ENCODE measurements at regions not wholly inside any gene's neighbourhood (a gene's known extent, or its start where the extent isn't known, plus 50 kb on each side); places are given as distances from the start of the nearest gene placed in this dataset.

GRCh38 chr4:119744580-119744979, 116.0 kb upstream of the PDE5A start:
- no peak for DNase-seq

GRCh38 chr4:119743644-119744043, 115.0 kb upstream of the PDE5A start:
- no peak for DNase-seq

- no peak for DNase-seq
Measured at GRCh38 chr4:119739796-119740195, 111.2 kb upstream of the PDE5A start.

- DNase-seq, result no peak
Measured at GRCh38 chr4:119738901-119739300, 110.3 kb upstream of the PDE5A start.

- DNase-seq, result no peak
Measured at GRCh38 chr4:119736559-119736958, 108.0 kb upstream of the PDE5A start.

- DNase-seq, result no peak
Measured at GRCh38 chr4:119735165-119735651, 106.6 kb upstream of the PDE5A start.

GRCh38 chr4:119733431-119733830, 104.8 kb upstream of the PDE5A start:
- DNase-seq, result no peak

- DNase-seq, result no peak
Measured at GRCh38 chr4:119731778-119732177, 103.2 kb upstream of the PDE5A start.

GRCh38 chr4:119731146-119731742, 102.6 kb upstream of the PDE5A start:
- DNase-seq, result no peak

GRCh38 chr4:119730671-119730950, 102.0 kb upstream of the PDE5A start:
- no peak for DNase-seq

- DNase-seq, result no peak
Measured at GRCh38 chr4:119729835-119730670, 101.4 kb upstream of the PDE5A start.

GRCh38 chr4:119728692-119729593, 100.3 kb upstream of the PDE5A start:
- no peak for DNase-seq

GRCh38 chr4:119728185-119728584, 99.6 kb upstream of the PDE5A start:
- no peak for DNase-seq

- DNase-seq, result no peak
Measured at GRCh38 chr4:119726505-119726904, 97.9 kb upstream of the PDE5A start.

- no peak for DNase-seq
Measured at GRCh38 chr4:119725688-119726330, 97.2 kb upstream of the PDE5A start.

- no peak for DNase-seq
Measured at GRCh38 chr4:119725011-119725410, 96.4 kb upstream of the PDE5A start.

GRCh38 chr4:119722670-119723069, 94.1 kb upstream of the PDE5A start:
- no peak for DNase-seq

- no peak for DNase-seq
Measured at GRCh38 chr4:119721878-119722277, 93.3 kb upstream of the PDE5A start.

- no peak for DNase-seq
Measured at GRCh38 chr4:119715490-119716445, 87.2 kb upstream of the PDE5A start.

- no peak for DNase-seq
Measured at GRCh38 chr4:119709418-119709817, 80.8 kb upstream of the PDE5A start.

- no peak for DNase-seq
Measured at GRCh38 chr4:119707336-119707735, 78.7 kb upstream of the PDE5A start.

- DNase-seq, result no peak
Measured at GRCh38 chr4:119706804-119707203, 78.2 kb upstream of the PDE5A start.
